ENCODE measurements at regions not wholly inside any gene's neighbourhood (a gene's known extent, or its start where the extent isn't known, plus 50 kb on each side); places are given as distances from the start of the nearest gene placed in this dataset.

- H3K27ac ChIP-seq: no peak overlapping the region
- no peak for DNase-seq
- peaks cover 3% of the 10 kb centered on the region for H3K9me3 ChIP-seq
- no peaks in the 10 kb centered on the region for H3K4me1 ChIP-seq
- TF ChIP-seq CTCF (IDR thresholded peaks at IDR 0.05): no peak
- intact Hi-C loops (cut with DNase I): no loop called here
- H3K4me3 ChIP-seq: no peak overlapping the region
- no peaks in the 10 kb centered on the region for H3K36me3 ChIP-seq
- no peaks in the 10 kb centered on the region for H3K27me3 ChIP-seq (ENCODE audit: low read depth)
- no peak for ATAC-seq
Measured at GRCh38 chr20:60283281-60283680, 325.1 kb downstream of the CDH26 start.

GRCh38 chr20:60286764-60287163, 328.5 kb downstream of the CDH26 start:
- Histone ChIP-seq H3K27ac (no peak overlapping the region), H3K27me3 (ENCODE audit: low read depth) (no peaks in the 10 kb centered on the region), H3K36me3 (no peaks in the 10 kb centered on the region), H3K4me3 (no peak overlapping the region), H3K4me1 (no peaks in the 10 kb centered on the region), H3K9me3 (peaks cover 23% of the 10 kb centered on the region)
- no peak for DNase-seq
- no peak for ATAC-seq
- TF ChIP-seq CTCF (IDR thresholded peaks at IDR 0.05): no peak
- intact Hi-C loops (cut with DNase I): no loop called here

- Histone ChIP-seq H3K4me3 (no peak overlapping the region), H3K9me3 (peaks cover 20% of the 10 kb centered on the region), H3K27me3 (ENCODE audit: low read depth) (no peaks in the 10 kb centered on the region), H3K36me3 (no peaks in the 10 kb centered on the region), H3K27ac (no peak overlapping the region), H3K4me1 (no peaks in the 10 kb centered on the region)
- DNase-seq: no peak
- no peak for ATAC-seq
- intact Hi-C loops (cut with DNase I): no loop called here
- TF ChIP-seq CTCF (IDR thresholded peaks at IDR 0.05): no peak
Measured at GRCh38 chr20:60288945-60289344, 330.7 kb downstream of the CDH26 start.

GRCh38 chr20:60292001-60292520, 333.8 kb downstream of the CDH26 start:
- no peaks in the 10 kb centered on the region for H3K36me3 ChIP-seq
- no peak for DNase-seq
- intact Hi-C loops (cut with DNase I): no loop called here
- peaks cover 20% of the 10 kb centered on the region for H3K9me3 ChIP-seq
- ATAC-seq: no peak
- H3K27ac ChIP-seq: no peak overlapping the region
- H3K4me1 ChIP-seq: no peaks in the 10 kb centered on the region
- TF ChIP-seq CTCF (IDR thresholded peaks at IDR 0.05): no peak
- no peak overlapping the region for H3K4me3 ChIP-seq
- no peaks in the 10 kb centered on the region for H3K27me3 ChIP-seq (ENCODE audit: low read depth)

GRCh38 chr20:60294632-60295031, 336.4 kb downstream of the CDH26 start:
- no peak for TF ChIP-seq CTCF (IDR thresholded peaks at IDR 0.05)
- Histone ChIP-seq H3K27me3 (ENCODE audit: low read depth) (peaks cover 7% of the 10 kb centered on the region), H3K4me1 (no peaks in the 10 kb centered on the region), H3K4me3 (no peak overlapping the region), H3K36me3 (no peaks in the 10 kb centered on the region), H3K9me3 (peaks cover 14% of the 10 kb centered on the region), H3K27ac (no peak overlapping the region)
- no peak for DNase-seq
- intact Hi-C loops (cut with DNase I): no loop called here
- ATAC-seq: no peak

- no peak for ATAC-seq
- no peak for DNase-seq
- Histone ChIP-seq H3K27me3 (ENCODE audit: low read depth) (peaks cover 7% of the 10 kb centered on the region), H3K4me3 (no peak overlapping the region), H3K9me3 (peaks cover 8% of the 10 kb centered on the region), H3K27ac (no peak overlapping the region), H3K4me1 (no peaks in the 10 kb centered on the region), H3K36me3 (no peaks in the 10 kb centered on the region)
- no peak for TF ChIP-seq CTCF (IDR thresholded peaks at IDR 0.05)
- intact Hi-C loops (cut with DNase I): no loop called here
Measured at GRCh38 chr20:60295214-60295613, 337.0 kb downstream of the CDH26 start.
